GM21423 (cell line): ENCODE measurements at regions not wholly inside any gene's neighbourhood (a gene's known extent, or its start where the extent isn't known, plus 50 kb on each side); places are given as distances from the start of the nearest gene placed in this dataset.
A peak's percentile ranks its signal among the peaks of the same experiment; 100 is the strongest.
"Not testable (repeated sequence)": the region's sequence is repeated elsewhere in the genome, so short reads cannot be mapped to it uniquely, and the experiment has no call there.

Experiments
- ATAC-seq: cut with Tn5 transposase; IDR thresholded peaks from one replicate; pipeline ENCODE4 v1.9.1; 2021; ENCODE audit warnings: mild to moderate bottlenecking, moderate library complexity; ENCODE audit not compliant: unreplicated experiment

- no peak for ATAC-seq
Observed at GRCh38 chr10:91745090-91745831, 53.0 kb upstream of the TNKS2 start.

GRCh38 chr10:91743465-91743864, 54.8 kb upstream of the TNKS2 start:
- no peak for ATAC-seq

- ATAC-seq, result no peak
Observed at GRCh38 chr10:91742229-91742628, 56.0 kb upstream of the TNKS2 start.

- no peak for ATAC-seq
Observed at GRCh38 chr10:91741356-91741755, 56.9 kb upstream of the TNKS2 start.

- ATAC-seq, result no peak
Observed at GRCh38 chr10:91740353-91740924, 57.8 kb upstream of the TNKS2 start.

- ATAC-seq, result not testable (repeated sequence)
Observed at GRCh38 chr10:91732265-91732664, 66.0 kb upstream of the TNKS2 start.

GRCh38 chr10:91729339-91729738, 68.9 kb upstream of the TNKS2 start:
- ATAC-seq, result not testable (repeated sequence)

GRCh38 chr10:91726355-91726754, 71.9 kb upstream of the TNKS2 start:
- no peak for ATAC-seq

GRCh38 chr10:91724933-91725332, 73.3 kb upstream of the TNKS2 start:
- ATAC-seq, result no peak

- ATAC-seq, result no peak
Observed at GRCh38 chr10:91713461-91714072, 80.7 kb upstream of the PPP1R3C start.

- ATAC-seq, result peak; percentile 64
Observed at GRCh38 chr10:91711885-91712680, 79.2 kb upstream of the PPP1R3C start.

GRCh38 chr10:91709394-91709798, 76.5 kb upstream of the PPP1R3C start:
- ATAC-seq, result no peak

- no peak for ATAC-seq
Observed at GRCh38 chr10:91708174-91708861, 75.4 kb upstream of the PPP1R3C start.

- ATAC-seq, result no peak
Observed at GRCh38 chr10:91707236-91707635, 74.4 kb upstream of the PPP1R3C start.

- no peak for ATAC-seq
Observed at GRCh38 chr10:91705948-91706670, 73.2 kb upstream of the PPP1R3C start.

GRCh38 chr10:91702620-91703019, 69.7 kb upstream of the PPP1R3C start:
- no peak for ATAC-seq

GRCh38 chr10:91700788-91701444, 68.0 kb upstream of the PPP1R3C start:
- no peak for ATAC-seq

GRCh38 chr10:91700273-91700672, 67.4 kb upstream of the PPP1R3C start:
- no peak for ATAC-seq

- ATAC-seq, result no peak
Observed at GRCh38 chr10:91698258-91698657, 65.4 kb upstream of the PPP1R3C start.
